Adrenal gland (tissue), 5 donors: ENCODE measurements at regions not wholly inside any gene's neighbourhood (a gene's known extent, or its start where the extent isn't known, plus 50 kb on each side); places are given as distances from the start of the nearest gene placed in this dataset.

Source experiments
- POLR2A ChIP-seq, 2 donors: fragments of 450-650 bp; IDR thresholded peaks; one replicate each; pipeline ENCODE4 v1.6.1; 2017; ENCODE audit warnings: antibody characterized with exemption in 2 of 2, mild to moderate bottlenecking in 2 of 2, moderate library complexity in 1 of 2
- TF ChIP-seq, protein P1 (sequence below), 6 experiments: fragments of 450-650 bp in 4 of 6; fragments of 200-600 bp in 2 of 6; sonication (generic) in 1 of 6; IDR thresholded peaks; 1 replicate in 5 of 6; 2 replicates in 1 of 6; pipeline versions ENCODE4 v1.5.1 to v1.8.0; 2016 to 2021; ENCODE audit warnings: antibody characterized with exemption in 6 of 6, mild to moderate bottlenecking in 2 of 6, moderate library complexity in 1 of 6
- donor health status: DM: no; HTN: no; CAD: no.

DNA sequence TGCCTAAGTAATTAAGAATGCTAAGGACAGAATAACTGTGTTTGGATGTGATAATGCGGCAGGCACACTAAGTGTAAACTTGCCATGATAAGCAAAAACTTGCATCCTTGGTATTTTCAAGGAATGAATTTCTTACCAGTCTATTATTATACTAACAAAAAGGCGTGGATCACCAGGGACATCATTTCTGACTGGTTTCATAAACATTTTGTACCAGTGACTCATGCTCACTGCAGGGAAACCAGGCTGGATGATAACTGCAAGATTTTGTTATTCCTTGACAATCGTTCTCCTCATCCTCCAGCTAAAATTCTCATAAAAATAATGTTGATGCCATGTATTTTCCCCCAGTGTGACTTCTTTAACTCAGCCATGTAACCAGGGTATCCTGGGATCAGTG lies 289.5 kb downstream of the CDCA7 start:
- TF ChIP-seq, protein P1, sequence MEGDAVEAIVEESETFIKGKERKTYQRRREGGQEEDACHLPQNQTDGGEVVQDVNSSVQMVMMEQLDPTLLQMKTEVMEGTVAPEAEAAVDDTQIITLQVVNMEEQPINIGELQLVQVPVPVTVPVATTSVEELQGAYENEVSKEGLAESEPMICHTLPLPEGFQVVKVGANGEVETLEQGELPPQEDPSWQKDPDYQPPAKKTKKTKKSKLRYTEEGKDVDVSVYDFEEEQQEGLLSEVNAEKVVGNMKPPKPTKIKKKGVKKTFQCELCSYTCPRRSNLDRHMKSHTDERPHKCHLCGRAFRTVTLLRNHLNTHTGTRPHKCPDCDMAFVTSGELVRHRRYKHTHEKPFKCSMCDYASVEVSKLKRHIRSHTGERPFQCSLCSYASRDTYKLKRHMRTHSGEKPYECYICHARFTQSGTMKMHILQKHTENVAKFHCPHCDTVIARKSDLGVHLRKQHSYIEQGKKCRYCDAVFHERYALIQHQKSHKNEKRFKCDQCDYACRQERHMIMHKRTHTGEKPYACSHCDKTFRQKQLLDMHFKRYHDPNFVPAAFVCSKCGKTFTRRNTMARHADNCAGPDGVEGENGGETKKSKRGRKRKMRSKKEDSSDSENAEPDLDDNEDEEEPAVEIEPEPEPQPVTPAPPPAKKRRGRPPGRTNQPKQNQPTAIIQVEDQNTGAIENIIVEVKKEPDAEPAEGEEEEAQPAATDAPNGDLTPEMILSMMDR (IDR thresholded peaks at IDR 0.05): no peak
- TF ChIP-seq POLR2A (IDR thresholded peaks at IDR 0.05): no peak
